Retina (tissue), 1 donor: ENCODE measurements at regions not wholly inside any gene's neighbourhood (a gene's known extent, or its start where the extent isn't known, plus 50 kb on each side); places are given as distances from the start of the nearest gene placed in this dataset.
"Not testable (repeated sequence)": the region's sequence is repeated elsewhere in the genome, so short reads cannot be mapped to it uniquely, and the experiment has no call there.

ENCODE experiments used
- DNase-seq: peaks from one replicate; pipeline ENCODE4 v3.0.0-alpha.2; 2016

DNA sequence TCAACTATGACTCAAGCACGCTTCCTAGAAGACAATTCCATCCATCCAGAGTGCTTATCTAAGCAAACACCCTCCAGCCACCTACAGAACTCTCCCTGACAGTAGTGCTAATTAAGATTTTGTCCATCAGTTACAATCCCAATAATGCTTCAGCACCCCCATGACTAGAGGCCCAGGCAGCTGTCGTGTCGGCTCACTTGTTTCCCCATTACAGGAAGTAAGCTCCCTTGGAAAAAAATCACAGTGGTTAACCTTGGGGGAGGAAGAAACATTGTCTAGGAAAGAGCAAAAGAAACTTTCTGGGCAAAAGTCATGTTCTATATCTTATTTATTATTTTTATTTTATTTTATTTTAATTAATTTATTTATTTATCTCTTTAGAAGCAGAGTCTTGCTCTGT lies 108.8 kb upstream of the LPAR1 start:
- DNase-seq, result no peak

DNA sequence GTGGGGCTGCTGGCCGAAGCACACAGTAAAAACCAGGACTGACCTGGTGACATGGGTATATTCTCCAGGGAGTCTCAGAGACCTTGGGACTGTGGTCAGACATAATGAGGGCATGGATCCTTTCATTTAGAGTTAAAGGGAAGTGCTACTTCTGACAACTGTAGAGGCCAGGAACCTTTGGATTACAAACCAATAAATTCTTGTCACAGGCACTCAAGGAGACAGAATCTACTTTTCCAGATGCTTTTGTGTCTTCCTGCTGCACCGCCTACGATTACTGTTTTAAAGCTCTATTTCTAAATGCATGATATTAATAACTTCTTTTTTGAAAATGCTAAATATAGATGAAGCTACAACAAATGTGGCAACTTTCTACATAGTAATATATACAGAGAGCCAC lies 106.5 kb upstream of the LPAR1 start:
- no peak for DNase-seq

DNA sequence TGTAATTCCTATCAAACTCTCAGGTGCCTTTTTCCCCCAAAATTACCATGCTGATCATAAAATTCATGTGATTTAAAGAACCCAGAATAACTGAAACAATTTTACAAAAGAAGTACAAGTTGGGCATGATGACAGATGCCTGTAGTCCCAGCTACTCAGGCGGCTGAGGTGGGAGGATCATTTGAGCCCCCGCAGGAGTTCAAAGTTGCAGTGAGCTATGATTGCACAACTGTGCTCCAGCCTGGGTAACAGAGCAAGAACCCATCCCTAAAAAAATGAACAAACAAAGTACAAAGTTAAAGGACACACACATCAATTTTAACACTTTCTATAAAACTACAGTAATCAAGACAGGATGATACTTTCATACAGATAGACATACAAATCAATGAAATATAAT lies 97.9 kb upstream of the LPAR1 start:
- no peak for DNase-seq

- DNase-seq, result no peak
Measured at GRCh38 chr9:111131211-111131610, 92.9 kb upstream of the LPAR1 start.

GRCh38 chr9:111120526-111120925 lies 82.3 kb upstream of the LPAR1 start:
- no peak for DNase-seq

DNA sequence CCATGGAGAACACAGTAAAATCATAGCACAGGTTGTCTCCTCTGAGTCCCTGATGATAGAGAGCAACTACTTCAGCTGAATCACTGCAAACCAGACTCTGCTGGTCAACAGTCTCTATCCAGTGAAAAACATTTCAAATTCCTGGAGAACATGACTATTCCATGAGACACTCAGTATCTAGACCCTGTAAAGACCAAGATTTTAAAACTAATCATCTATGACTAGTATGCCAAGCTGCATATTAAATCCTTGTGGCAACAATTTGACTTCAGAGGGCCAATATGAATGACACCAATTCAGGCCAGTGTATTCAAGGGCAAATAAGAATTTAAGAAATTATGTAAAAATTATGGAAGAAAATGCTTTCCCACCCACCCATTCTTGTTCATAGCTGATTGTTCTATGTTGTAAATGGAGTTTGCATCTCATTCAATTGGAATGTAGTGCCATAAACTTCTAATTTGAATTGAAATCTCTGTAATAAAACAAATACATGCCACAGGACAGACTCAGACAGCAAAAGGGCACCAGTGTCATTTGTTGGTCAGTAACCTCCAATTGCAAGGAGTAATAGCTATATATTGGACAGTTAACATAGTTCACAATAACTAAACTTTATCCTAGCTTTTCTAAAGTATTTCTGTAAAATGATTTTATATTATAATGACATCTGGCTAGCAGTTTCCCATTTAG lies 80.1 kb upstream of the LPAR1 start:
- DNase-seq, result no peak

- DNase-seq, result no peak
Measured at GRCh38 chr9:111114486-111114885, 76.2 kb upstream of the LPAR1 start.

- DNase-seq, result no peak
Measured at GRCh38 chr9:111113712-111114111, 75.4 kb upstream of the LPAR1 start.

DNA sequence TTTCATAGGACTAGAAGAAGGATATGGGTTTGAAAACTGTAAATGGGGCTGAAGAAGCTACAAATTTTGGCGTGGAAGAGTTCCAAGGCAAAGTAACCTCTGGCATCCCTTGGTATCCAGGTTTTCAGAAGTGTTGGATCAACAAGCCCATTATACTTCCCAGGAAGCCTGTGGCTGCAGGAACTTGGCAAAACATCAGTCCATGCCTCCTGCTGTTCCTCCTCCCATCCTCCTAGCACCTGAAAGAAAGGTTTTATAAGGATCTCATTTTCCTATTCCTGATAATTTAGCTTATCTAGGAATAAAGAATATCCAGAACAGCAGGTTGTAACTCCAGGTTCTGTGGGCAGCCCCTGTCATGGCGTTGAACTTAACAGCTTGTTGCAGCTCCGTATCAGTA lies 72.5 kb upstream of the LPAR1 start:
- no peak for DNase-seq

GRCh38 chr9:111108946-111109345 lies 70.7 kb upstream of the LPAR1 start:
- no peak for DNase-seq

DNA sequence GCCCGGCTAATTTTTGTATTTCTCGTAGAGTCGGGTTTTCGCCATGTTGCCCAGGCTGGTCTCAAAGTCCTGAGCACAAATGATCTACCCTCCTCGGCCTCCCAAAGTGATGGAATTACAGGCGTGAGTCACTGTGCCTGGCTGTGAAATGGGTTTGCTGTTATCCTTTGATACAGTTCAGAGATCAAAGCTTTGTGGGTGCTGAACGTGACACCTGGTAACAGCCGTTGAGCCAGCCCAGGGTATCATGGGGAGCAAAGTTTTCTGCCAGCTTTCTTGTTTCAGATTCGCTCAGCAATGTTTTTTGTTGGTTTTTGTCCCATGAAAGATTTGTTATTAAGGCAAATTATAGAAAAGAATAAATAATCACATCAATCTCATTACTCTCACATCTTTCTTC lies 68.9 kb upstream of the LPAR1 start:
- DNase-seq, result no peak

- DNase-seq, result no peak
Measured at GRCh38 chr9:111106202-111106601, 67.9 kb upstream of the LPAR1 start.

GRCh38 chr9:111102793-111103464 lies 64.7 kb upstream of the LPAR1 start:
- DNase-seq, result no peak

DNA sequence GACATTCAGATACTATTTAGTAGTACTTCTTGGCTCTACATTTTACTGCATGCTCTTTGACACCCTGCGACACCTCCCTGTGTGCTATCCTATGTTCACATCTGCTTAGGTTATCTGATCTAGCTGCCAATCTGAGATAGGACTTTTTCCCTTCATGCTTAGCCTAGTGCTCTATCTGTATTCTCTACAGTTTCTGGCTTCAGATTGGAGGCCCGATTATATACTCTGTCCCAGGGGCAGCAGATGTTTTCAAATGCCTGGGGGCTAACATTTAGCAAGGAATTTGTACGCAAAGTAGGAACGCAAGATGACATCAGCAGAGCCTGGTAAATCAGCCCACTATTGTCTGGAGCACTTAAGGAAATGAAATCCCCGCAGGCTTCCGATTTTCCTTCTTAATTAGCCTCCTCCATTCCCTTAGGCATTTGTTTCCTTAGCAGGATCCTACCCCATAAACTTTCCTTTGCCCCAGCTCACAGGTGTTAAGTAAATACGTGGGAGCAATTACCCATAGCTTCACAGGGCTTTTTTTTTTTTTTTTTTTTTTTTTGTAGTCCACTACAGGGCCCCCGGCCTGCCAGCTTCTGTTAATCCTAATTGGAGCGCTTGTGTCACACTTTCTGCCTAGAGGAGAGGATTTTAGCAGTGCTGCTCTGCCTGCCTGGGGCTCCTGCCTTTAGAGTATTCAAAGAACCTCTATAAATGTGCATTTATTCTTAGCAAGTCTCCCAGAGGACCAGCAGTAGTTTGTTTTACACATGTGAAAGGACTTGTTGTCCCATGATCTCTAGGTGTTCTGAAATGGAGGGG lies 61.1 kb upstream of the LPAR1 start:
- DNase-seq, result peak; percentile 49

GRCh38 chr9:111098093-111098492 lies 59.8 kb upstream of the LPAR1 start:
- DNase-seq, result peak; percentile 15

DNA sequence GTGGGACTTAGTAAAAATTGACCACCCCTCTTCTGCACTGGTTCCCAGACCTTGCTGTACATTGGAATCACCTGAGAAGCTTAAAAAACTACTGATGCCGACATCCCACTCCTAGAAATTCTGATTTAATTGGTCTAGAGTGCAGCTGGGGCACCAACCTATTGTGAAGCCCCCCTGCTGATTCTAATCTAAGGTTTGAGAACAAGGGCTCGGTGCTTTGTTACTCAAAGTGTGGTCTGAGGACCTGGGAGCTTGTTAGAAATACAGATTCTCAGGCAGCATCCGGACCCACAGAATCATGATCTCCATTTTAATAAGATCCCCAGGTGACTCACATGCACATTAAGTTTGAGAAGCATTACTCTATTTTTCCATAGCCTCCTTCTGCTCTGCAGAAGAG lies 57.8 kb upstream of the LPAR1 start:
- DNase-seq, result peak; percentile 57

- DNase-seq, result no peak
Measured at GRCh38 chr9:111095441-111095840, 57.2 kb upstream of the LPAR1 start.

- DNase-seq, result peak; percentile 11
Measured at GRCh38 chr9:111094958-111095357, 56.7 kb upstream of the LPAR1 start.

- no peak for DNase-seq
Measured at GRCh38 chr9:111094433-111094924, 56.2 kb upstream of the LPAR1 start.

DNA sequence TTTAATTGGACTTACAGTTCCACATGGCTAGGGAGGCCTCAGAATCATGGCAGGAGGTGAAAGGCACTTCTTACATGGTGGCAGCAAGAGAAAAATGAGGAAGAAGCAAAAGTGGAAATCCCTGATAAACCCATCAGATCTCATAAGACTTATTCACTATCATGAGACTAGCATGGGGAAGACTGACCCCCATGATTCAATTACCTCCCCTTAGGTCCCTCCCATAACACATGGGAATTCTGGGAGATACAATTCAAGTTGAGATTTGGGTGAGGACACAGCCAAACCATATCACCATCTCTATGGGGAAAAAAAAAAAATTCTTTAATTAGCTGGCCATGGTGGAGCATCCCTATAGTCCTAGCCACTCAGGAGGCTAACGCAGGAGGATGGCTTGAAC lies 53.9 kb upstream of the LPAR1 start:
- DNase-seq, result not testable (repeated sequence)
